HG02970 (cell line): ENCODE measurements at regions not wholly inside any gene's neighbourhood (a gene's known extent, or its start where the extent isn't known, plus 50 kb on each side); places are given as distances from the start of the nearest gene placed in this dataset.

Experiments
- ATAC-seq: cut with Tn5 transposase; IDR thresholded peaks from one replicate; pipeline ENCODE4 v1.9.1; 2021; ENCODE audit warnings: mild to moderate bottlenecking, moderate library complexity, moderate number of reproducible peaks; ENCODE audit not compliant: unreplicated experiment, low FRiP score

- no peak for ATAC-seq
These were observed 208.7 kb upstream of the CSF3R start for GRCh38 chr1:36691374-36691773.

GRCh38 chr1:36689992-36690391 lies 207.3 kb upstream of the CSF3R start:
- no peak for ATAC-seq

- ATAC-seq = no peak
These were observed 204.6 kb upstream of the CSF3R start for GRCh38 chr1:36687312-36687711.

- ATAC-seq = no peak
These were observed 193.3 kb upstream of the CSF3R start for GRCh38 chr1:36675931-36676562.

- no peak for ATAC-seq
These were observed 192.4 kb upstream of the CSF3R start for GRCh38 chr1:36675106-36675505.

- no peak for ATAC-seq
These were observed 190.5 kb upstream of the CSF3R start for GRCh38 chr1:36673202-36673601.

GRCh38 chr1:36669262-36669661 lies 186.5 kb upstream of the CSF3R start:
- no peak for ATAC-seq

GRCh38 chr1:36667836-36668235 lies 185.1 kb upstream of the CSF3R start:
- no peak for ATAC-seq

- ATAC-seq = no peak
These were observed 184.5 kb upstream of the CSF3R start for GRCh38 chr1:36667256-36667655.

GRCh38 chr1:36665478-36666080 lies 182.9 kb upstream of the CSF3R start:
- ATAC-seq = no peak

- no peak for ATAC-seq
These were observed 182.0 kb upstream of the CSF3R start for GRCh38 chr1:36664571-36665287.

- no peak for ATAC-seq
These were observed 181.2 kb upstream of the CSF3R start for GRCh38 chr1:36663772-36664430.

- ATAC-seq = no peak
These were observed 176.1 kb upstream of the CSF3R start for GRCh38 chr1:36658838-36659237.

GRCh38 chr1:36657826-36658225 lies 175.1 kb upstream of the CSF3R start:
- no peak for ATAC-seq

- no peak for ATAC-seq
These were observed 174.1 kb upstream of the CSF3R start for GRCh38 chr1:36656838-36657237.

GRCh38 chr1:36656271-36656670 lies 173.6 kb upstream of the CSF3R start:
- ATAC-seq = no peak

- ATAC-seq = no peak
These were observed 171.9 kb upstream of the CSF3R start for GRCh38 chr1:36654586-36654985.

GRCh38 chr1:36653850-36654249 lies 171.1 kb upstream of the CSF3R start:
- no peak for ATAC-seq

GRCh38 chr1:36652586-36652985 lies 169.9 kb upstream of the CSF3R start:
- no peak for ATAC-seq

- ATAC-seq = no peak
These were observed 169.3 kb upstream of the CSF3R start for GRCh38 chr1:36652011-36652410.

GRCh38 chr1:36651176-36651910 lies 168.6 kb upstream of the CSF3R start:
- no peak for ATAC-seq
